ENCODE measurements at regions not wholly inside any gene's neighbourhood (a gene's known extent, or its start where the extent isn't known, plus 50 kb on each side); places are given as distances from the start of the nearest gene placed in this dataset.

DNA sequence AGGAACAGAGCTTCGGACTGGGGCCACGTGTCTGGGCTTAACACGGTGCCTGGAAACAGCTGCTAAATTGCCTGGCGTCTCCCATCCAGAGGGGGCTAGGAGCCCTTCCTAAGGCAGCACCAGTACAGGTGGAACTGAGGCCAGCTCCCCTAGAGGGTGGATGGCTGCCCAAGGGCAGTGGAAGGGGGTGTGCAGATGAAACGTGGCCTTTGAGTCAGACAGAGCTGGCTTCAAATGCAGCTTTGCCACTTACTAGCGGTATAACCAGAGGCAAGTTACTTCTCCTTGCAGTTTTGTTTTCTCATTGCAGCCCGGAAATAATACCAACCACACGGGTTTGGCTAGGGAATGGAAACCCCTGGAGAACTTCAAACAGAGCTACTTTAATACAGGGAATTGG is 59.3 kb upstream of the SLC24A4 start:
- POLR2A ChIA-PET (ENCODE audit: unreplicated experiment) = no interaction called here
- in situ Hi-C loops (cut with MboI; ENCODE audit: low sequenced_read_pairs) (no loop called here), dilution Hi-C loops (cut with HindIII; ENCODE audit: low sequenced_read_pairs, unreplicated experiment) (no loop called here), intact Hi-C loops (cut with micrococcal nuclease) (no loop called here)
- no peak overlapping the region for H3K4me2 ChIP-seq (ENCODE audit: low read depth, low read length)
- no peak overlapping the region for H2AK9ac ChIP-seq (replicated peaks; ENCODE audit: low read depth, low read length, poor library complexity)
- H3K9me1 ChIP-seq (ENCODE audit: insufficient read depth, low read length) = no peaks in the 10 kb centered on the region
- no peak overlapping the region for H3K4ac ChIP-seq (ENCODE audit: low read depth, low read length)
- no peak overlapping the region for H4K91ac ChIP-seq (ENCODE audit: insufficient read depth, low read depth, low read length)
- H3K9ac ChIP-seq (ENCODE audit: low read depth, low read length) = no peak overlapping the region
- no peak overlapping the region for H2BK5ac ChIP-seq (ENCODE audit: low read depth, low read length, poor library complexity, severe bottlenecking)
- CTCF ChIA-PET = no interaction called here
- DNase-seq (no peak), ATAC-seq (ENCODE audit: low read depth) (no peak)
- H4K20me1 ChIP-seq (ENCODE audit: insufficient read depth, low read length) = no peaks in the 10 kb centered on the region
- H3K4me3 ChIP-seq (ENCODE audit: insufficient read depth, low read depth, low read length) = no peak overlapping the region
- H3K27ac ChIP-seq (ENCODE audit: insufficient read depth, low read length) = no peak overlapping the region
- no peak overlapping the region for H2AK5ac ChIP-seq (ENCODE audit: low read depth, low read length)
- no peak overlapping the region for H3K23ac ChIP-seq (ENCODE audit: low read depth, low read length)
- H3K27me3 ChIP-seq (ENCODE audit: control insufficient read depth, insufficient read depth, low read length) = peaks cover 27% of the 10 kb centered on the region
- H3K9me3 ChIP-seq (ENCODE audit: control insufficient read depth, insufficient read depth, low read length) = no peaks in the 10 kb centered on the region
- TF ChIP-seq MAFK (IDR thresholded peaks at IDR 0.05; ENCODE audit: low read depth, low read length) = no peak
- TF ChIP-seq RFX5 (IDR thresholded peaks at IDR 0.05; ENCODE audit: low read depth, low read length) = no peak
- no peak for TF ChIP-seq RAD21 (IDR thresholded peaks at IDR 0.05; ENCODE audit: low read length)
- no peak for TF ChIP-seq MAZ (IDR thresholded peaks at IDR 0.05; ENCODE audit: borderline replicate concordance, low read depth, low read length)
- TF ChIP-seq, protein P1, sequence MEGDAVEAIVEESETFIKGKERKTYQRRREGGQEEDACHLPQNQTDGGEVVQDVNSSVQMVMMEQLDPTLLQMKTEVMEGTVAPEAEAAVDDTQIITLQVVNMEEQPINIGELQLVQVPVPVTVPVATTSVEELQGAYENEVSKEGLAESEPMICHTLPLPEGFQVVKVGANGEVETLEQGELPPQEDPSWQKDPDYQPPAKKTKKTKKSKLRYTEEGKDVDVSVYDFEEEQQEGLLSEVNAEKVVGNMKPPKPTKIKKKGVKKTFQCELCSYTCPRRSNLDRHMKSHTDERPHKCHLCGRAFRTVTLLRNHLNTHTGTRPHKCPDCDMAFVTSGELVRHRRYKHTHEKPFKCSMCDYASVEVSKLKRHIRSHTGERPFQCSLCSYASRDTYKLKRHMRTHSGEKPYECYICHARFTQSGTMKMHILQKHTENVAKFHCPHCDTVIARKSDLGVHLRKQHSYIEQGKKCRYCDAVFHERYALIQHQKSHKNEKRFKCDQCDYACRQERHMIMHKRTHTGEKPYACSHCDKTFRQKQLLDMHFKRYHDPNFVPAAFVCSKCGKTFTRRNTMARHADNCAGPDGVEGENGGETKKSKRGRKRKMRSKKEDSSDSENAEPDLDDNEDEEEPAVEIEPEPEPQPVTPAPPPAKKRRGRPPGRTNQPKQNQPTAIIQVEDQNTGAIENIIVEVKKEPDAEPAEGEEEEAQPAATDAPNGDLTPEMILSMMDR (conservative IDR thresholded peaks at IDR 0.05; ENCODE audit: low read depth, low read length) = no peak
- no peak for TF ChIP-seq NFE2L2 (IDR thresholded peaks at IDR 0.05; ENCODE audit: low read depth, low read length)
- TF ChIP-seq MXI1 (IDR thresholded peaks at IDR 0.05; ENCODE audit: borderline replicate concordance, low read depth, low read length) = no peak
- no peak for TF ChIP-seq SMC3 (IDR thresholded peaks at IDR 0.05; ENCODE audit: low read depth, low read length)
- TF ChIP-seq, protein P2, sequence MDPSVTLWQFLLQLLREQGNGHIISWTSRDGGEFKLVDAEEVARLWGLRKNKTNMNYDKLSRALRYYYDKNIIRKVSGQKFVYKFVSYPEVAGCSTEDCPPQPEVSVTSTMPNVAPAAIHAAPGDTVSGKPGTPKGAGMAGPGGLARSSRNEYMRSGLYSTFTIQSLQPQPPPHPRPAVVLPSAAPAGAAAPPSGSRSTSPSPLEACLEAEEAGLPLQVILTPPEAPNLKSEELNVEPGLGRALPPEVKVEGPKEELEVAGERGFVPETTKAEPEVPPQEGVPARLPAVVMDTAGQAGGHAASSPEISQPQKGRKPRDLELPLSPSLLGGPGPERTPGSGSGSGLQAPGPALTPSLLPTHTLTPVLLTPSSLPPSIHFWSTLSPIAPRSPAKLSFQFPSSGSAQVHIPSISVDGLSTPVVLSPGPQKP (IDR thresholded peaks at IDR 0.05; ENCODE audit: borderline replicate concordance, low read depth, low read length) = no peak
- no peak for TF ChIP-seq BHLHE40 (IDR thresholded peaks at IDR 0.05; ENCODE audit: low read depth, low read length)
- no peak for TF ChIP-seq CEBPB (IDR thresholded peaks at IDR 0.05; ENCODE audit: low read depth, low read length)
- no peak for TF ChIP-seq POLR2A (IDR thresholded peaks at IDR 0.05; ENCODE audit: low read depth, low read length)
- TF ChIP-seq, protein P3, sequence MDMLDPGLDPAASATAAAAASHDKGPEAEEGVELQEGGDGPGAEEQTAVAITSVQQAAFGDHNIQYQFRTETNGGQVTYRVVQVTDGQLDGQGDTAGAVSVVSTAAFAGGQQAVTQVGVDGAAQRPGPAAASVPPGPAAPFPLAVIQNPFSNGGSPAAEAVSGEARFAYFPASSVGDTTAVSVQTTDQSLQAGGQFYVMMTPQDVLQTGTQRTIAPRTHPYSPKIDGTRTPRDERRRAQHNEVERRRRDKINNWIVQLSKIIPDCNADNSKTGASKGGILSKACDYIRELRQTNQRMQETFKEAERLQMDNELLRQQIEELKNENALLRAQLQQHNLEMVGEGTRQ (IDR thresholded peaks at IDR 0.05; ENCODE audit: low read depth, low read length) = no peak
- TF ChIP-seq RCOR1 (IDR thresholded peaks at IDR 0.05; ENCODE audit: insufficient replicate concordance, low read length) = no peak
- no peak for TF ChIP-seq CHD1 (IDR thresholded peaks at IDR 0.05; ENCODE audit: low read depth, low read length)
- TF ChIP-seq FOS (IDR thresholded peaks at IDR 0.05; ENCODE audit: low read depth, low read length) = no peak
- H4K8ac ChIP-seq (ENCODE audit: low read depth in 2 of 2, low read length in 2 of 2) = no peak overlapping the region
- no TSS peak for BruUV-seq (replicated peaks)
- no peak overlapping the region for H2BK20ac ChIP-seq (ENCODE audit: low read depth, low read length)
- H3K79me1 ChIP-seq (ENCODE audit: low read depth in 1 of 2, low read length in 2 of 2) = no peaks in the 10 kb centered on the region
- H2BK15ac ChIP-seq (ENCODE audit: low read depth, low read length) = no peak overlapping the region
- no peaks in the 10 kb centered on the region for H3K4me1 ChIP-seq (ENCODE audit: control insufficient read depth, insufficient read depth, low read length)
- H2AFZ ChIP-seq (replicated peaks; ENCODE audit: low read length, poor library complexity) = no peak overlapping the region
- no peaks in the 10 kb centered on the region for H3K36me3 ChIP-seq (ENCODE audit: control insufficient read depth, insufficient read depth, low read length)
- no peak overlapping the region for H4K5ac ChIP-seq (ENCODE audit: low read depth, low read length)
- no peak overlapping the region for H2BK120ac ChIP-seq (ENCODE audit: low read depth, low read length)
- H3K14ac ChIP-seq (replicated peaks; ENCODE audit: low read depth, low read length) = no peak overlapping the region
- no peak overlapping the region for H3K18ac ChIP-seq (ENCODE audit: low read depth, low read length)
- 44% methylated on average over 3 of the region's 8 CpGs; no CpG with 5 or more reads in 1 of the 2 experiments for WGBS, 2 experiments (ENCODE audit: extremely low coverage in 2 of 2, insufficient read length in 1 of 2)
- H3K56ac ChIP-seq (ENCODE audit: extremely low read depth, insufficient read depth, low read length) = no peak overlapping the region
